B cell (primary cell): ENCODE measurements at regions not wholly inside any gene's neighbourhood (a gene's known extent, or its start where the extent isn't known, plus 50 kb on each side); places are given as distances from the start of the nearest gene placed in this dataset.
"Not testable (repeated sequence)": the region's sequence is repeated elsewhere in the genome, so short reads cannot be mapped to it uniquely, and the experiment has no call there.

Source experiments
- ATAC-seq: fragments of 200-7000 bp; cut with Tn5 transposase; one replicate; pipeline ENCODE4 v1.10.0; 2021; ENCODE audit warnings: low read depth, mild to moderate bottlenecking, moderate number of reproducible peaks, moderate library complexity
- CTCF ChIA-PET: fragments of 350-600 bp; sonication (Branson Sonifier 250); formaldehyde crosslinking; loops from one replicate; lab custom pipeline; 2021; ENCODE audit warnings: antibody characterized with exemption, inconsistent platforms; lab: Charles Lee
- POLR2A ChIA-PET: fragments of 350-600 bp; sonication (Branson Sonifier 250); formaldehyde crosslinking; loops from one replicate; lab custom pipeline; 2021; ENCODE audit warnings: antibody characterized with exemption; lab: Charles Lee
- DNase-seq: peaks from one replicate; pipeline ENCODE4 v3.0.0; 2013
- H2AFZ ChIP-seq: 2 replicates; pipeline ENCODE4 v1.6.1; 2012; ENCODE audit warnings: mild to moderate bottlenecking, low read depth, low read length; ENCODE audit not compliant: insufficient read depth, poor library complexity, severe bottlenecking
- H3K27ac ChIP-seq, 2 donors: 1 replicate in 1 of 2; 2 replicates in 1 of 2; pipeline ENCODE4 v1.5.1; 2012 to 2013; ENCODE audit warnings: low read length in 2 of 2, mild to moderate bottlenecking in 2 of 2, moderate library complexity in 1 of 2
- H3K27me3 ChIP-seq, 4 experiments: fragments of 200-600 bp in 1 of 4; sonication (generic) in 1 of 4; replicated peaks in 1 of 4; 1 replicate in 2 of 4; 2 replicates in 2 of 4; pipeline versions ENCODE4 v1.6.1 to v1.7.0; 2013 to 2016; ENCODE audit warnings: low read length in 3 of 4, mild to moderate bottlenecking in 2 of 4, mixed read lengths in 1 of 4, moderate library complexity in 1 of 4; ENCODE audit not compliant: insufficient read depth in 4 of 4, control insufficient read depth in 3 of 4; ENCODE audit errors: control extremely low read depth in 1 of 4
- H3K36me3 ChIP-seq, 2 experiments: replicated peaks in 1 of 2; 1 replicate in 1 of 2; 2 replicates in 1 of 2; pipeline versions ENCODE4 v1.6.1 to v1.7.1; 2013; ENCODE audit warnings: low read length in 1 of 2; ENCODE audit not compliant: insufficient read depth in 2 of 2, control insufficient read depth in 1 of 2; ENCODE audit errors: control extremely low read depth in 1 of 2, extremely low read depth in 1 of 2
- H3K4me1 ChIP-seq, 2 donors: fragments of 200-600 bp in 1 of 2; sonication (generic) in 1 of 2; 1 replicate in 1 of 2; 2 replicates in 1 of 2; pipeline versions ENCODE4 v1.5.1 to v1.6.1; 2013 to 2017; ENCODE audit warnings: low read length in 2 of 2; ENCODE audit not compliant: control insufficient read depth in 2 of 2, insufficient read depth in 2 of 2
- H3K4me2 ChIP-seq: replicated peaks from 2 replicates; pipeline ENCODE3; 2012; ENCODE audit warnings: mild to moderate bottlenecking, low read depth, low read length; ENCODE audit not compliant: poor library complexity, severe bottlenecking
- H3K4me3 ChIP-seq, 5 experiments: fragments of 200-600 bp in 1 of 5; sonication (generic) in 1 of 5; 1 replicate in 3 of 5; 2 replicates in 2 of 5; pipeline versions ENCODE4 v1.5.1 to v1.7.0; 2011 to 2016; ENCODE audit warnings: low read length in 4 of 5, mild to moderate bottlenecking in 4 of 5, low read depth in 2 of 5, control low read depth in 1 of 5, moderate library complexity in 1 of 5; ENCODE audit not compliant: insufficient read depth in 1 of 5; ENCODE audit errors: control extremely low read depth in 1 of 5, extremely low read depth in 1 of 5
- H3K79me2 ChIP-seq: fragments of 200-600 bp; sonication (generic); one replicate; pipeline ENCODE4 v1.6.0; 2016; ENCODE audit warnings: low read length; ENCODE audit not compliant: control insufficient read depth, insufficient read depth
- H3K9ac ChIP-seq: fragments of 200-600 bp; sonication (generic); 2 replicates; pipeline ENCODE4 v1.6.1; 2017; ENCODE audit warnings: mild to moderate bottlenecking, low read length, moderate library complexity
- H3K9me3 ChIP-seq, 3 donors: one replicate each; pipeline versions ENCODE4 v1.6.1 to v1.7.1; 2013; ENCODE audit warnings: low read length in 2 of 3; ENCODE audit not compliant: control insufficient read depth in 2 of 3, insufficient read depth in 1 of 3; ENCODE audit errors: control extremely low read depth in 1 of 3
- H4K20me1 ChIP-seq: 2 replicates; pipeline ENCODE4 v1.6.0; 2012; ENCODE audit warnings: mild to moderate bottlenecking, low read length; ENCODE audit not compliant: insufficient read depth, control insufficient read depth, poor library complexity, severe bottlenecking
- H3K27ac Mint-ChIP-seq: one replicate; pipeline ENCODE4 v1.8.0; 2021; ENCODE audit warnings: mixed read lengths
- H3K27me3 Mint-ChIP-seq: one replicate; pipeline ENCODE4 v1.8.0; 2021; ENCODE audit warnings: mixed read lengths
- H3K4me1 Mint-ChIP-seq: one replicate; pipeline ENCODE4 v1.8.0; 2021; ENCODE audit warnings: mixed read lengths
- H3K4me3 Mint-ChIP-seq: one replicate; pipeline ENCODE4 v1.8.0; 2021; ENCODE audit warnings: mixed read lengths
- H3K9me3 Mint-ChIP-seq: one replicate; pipeline ENCODE4 v1.8.0; 2022; ENCODE audit warnings: mixed read lengths; ENCODE audit not compliant: insufficient read depth
- CTCF ChIP-seq: fragments of 200-600 bp; IDR thresholded peaks from one replicate; pipeline ENCODE4 v1.8.0; 2022; ENCODE audit warnings: antibody characterized with exemption, mild to moderate bottlenecking
- WGBS: methylation state at CpG from one replicate; pipeline ENCODE4 v1.1.5; 2013; ENCODE audit warnings: missing lambda C conversion rate; ENCODE audit not compliant: insufficient coverage; 5-methylcytosine and 5-hydroxymethylcytosine counted together
- intact Hi-C: fragments of 100-400 bp; cut with micrococcal nuclease; formaldehyde crosslinking; loops from one replicate; pipeline ENCODE4 v1.10.0; 2022

GRCh38 chr5:13339093-13339492 is 605.4 kb downstream of the DNAH5 start:
- no peak for TF ChIP-seq CTCF
- no peak overlapping the region for H3K27ac Mint-ChIP-seq
- ATAC-seq = no peak

GRCh38 chr5:13335026-13335425 is 609.5 kb downstream of the DNAH5 start:
- H3K4me3 Mint-ChIP-seq, H3K27ac ChIP-seq, DNase-seq, H3K27ac Mint-ChIP-seq, H3K4me2 ChIP-seq, H3K9ac ChIP-seq, H3K27me3 ChIP-seq, intact Hi-C loops, H3K4me1 Mint-ChIP-seq, H3K79me2 ChIP-seq, H4K20me1 ChIP-seq, H3K9me3 ChIP-seq, H3K27me3 Mint-ChIP-seq, H3K9me3 Mint-ChIP-seq, POLR2A ChIA-PET, H2AFZ ChIP-seq, H3K4me1 ChIP-seq, H3K4me3 ChIP-seq, CTCF ChIA-PET, H3K36me3 ChIP-seq, ATAC-seq: not testable (repeated sequence)
- no CpG with 5 or more reads among the region's 4 CpGs for WGBS

More at GRCh38 chr5:13339093-13339492, 605.4 kb downstream of the DNAH5 start:
- no CpG with 5 or more reads among the region's 1 CpG for WGBS
- no peak for DNase-seq
- no peak overlapping the region for H3K9ac ChIP-seq
- POLR2A ChIA-PET = no interaction called here
- H3K27me3 ChIP-seq = no peaks in the 10 kb centered on the region
- no peaks in the 10 kb centered on the region for H3K4me1 Mint-ChIP-seq
- H3K9me3 Mint-ChIP-seq = peaks cover 14% of the 10 kb centered on the region
- H3K36me3 ChIP-seq = no peaks in the 10 kb centered on the region
- no peak overlapping the region for H3K4me3 Mint-ChIP-seq
- H2AFZ ChIP-seq = no peak overlapping the region
- no peak overlapping the region for H3K4me3 ChIP-seq
- H3K79me2 ChIP-seq = no peaks in the 10 kb centered on the region
- H3K9me3 ChIP-seq = no peaks in the 10 kb centered on the region
- intact Hi-C loops = no loop called here
- H3K27ac ChIP-seq = no peak overlapping the region
- no peaks in the 10 kb centered on the region for H4K20me1 ChIP-seq
- H3K4me1 ChIP-seq = no peaks in the 10 kb centered on the region
- no peak overlapping the region for H3K4me2 ChIP-seq
- no peaks in the 10 kb centered on the region for H3K27me3 Mint-ChIP-seq
- CTCF ChIA-PET = no interaction called here
